SU-DHL-6 (cell line): ENCODE measurements at regions not wholly inside any gene's neighbourhood (a gene's known extent, or its start where the extent isn't known, plus 50 kb on each side); places are given as distances from the start of the nearest gene placed in this dataset.

ENCODE experiments used
- H2AFZ ChIP-seq: fragments of 200-600 bp; sonication (generic); 2 replicates; pipeline ENCODE4 v1.6.1; 2014; ENCODE audit warnings: low read depth, mild to moderate bottlenecking, moderate library complexity, mixed read lengths, antibody characterized with exemption, low read length; ENCODE audit not compliant: severe bottlenecking
- H3F3A ChIP-seq: fragments of 200-600 bp; shearing (Covaris generic); 2 replicates; pipeline ENCODE4 v1.6.0; 2016; ENCODE audit warnings: antibody characterized with exemption, mild to moderate bottlenecking; ENCODE audit not compliant: insufficient read depth
- H3K27ac ChIP-seq: fragments of 200-600 bp; sonication (generic); 2 replicates; pipeline ENCODE4 v1.5.1; 2016; ENCODE audit warnings: low read depth, mild to moderate bottlenecking, low read length, moderate library complexity, mixed read lengths
- H3K27me3 ChIP-seq: fragments of 200-600 bp; sonication (generic), shearing (Covaris generic); 2 replicates; pipeline ENCODE4 v1.6.0; 2014; ENCODE audit warnings: mild to moderate bottlenecking, low read length
- H3K36me3 ChIP-seq: fragments of 200-600 bp; sonication (generic); 2 replicates; pipeline ENCODE4 v1.6.1; 2014; ENCODE audit warnings: mild to moderate bottlenecking, low read length, mixed read lengths
- H3K4me2 ChIP-seq: fragments of 300-600, 200-600 bp; shearing (Covaris generic), sonication (generic); 2 replicates; pipeline ENCODE4 v1.6.0; 2014; ENCODE audit warnings: low read length, low read depth, mild to moderate bottlenecking; ENCODE audit not compliant: poor library complexity, severe bottlenecking
- H3K4me3 ChIP-seq: fragments of 200-600 bp; sonication (generic); 2 replicates; pipeline ENCODE4 v1.5.1; 2014; ENCODE audit warnings: antibody characterized with exemption, low read length, mild to moderate bottlenecking, mixed read lengths; ENCODE audit not compliant: insufficient read depth, poor library complexity, severe bottlenecking
- H3K79me2 ChIP-seq: fragments of 200-600 bp; sonication (generic); 2 replicates; pipeline ENCODE4 v1.6.1; 2014; ENCODE audit warnings: mild to moderate bottlenecking, low read length, moderate library complexity; ENCODE audit not compliant: insufficient read depth
- H3K9ac ChIP-seq: fragments of 200-600 bp; sonication (generic); 2 replicates; pipeline ENCODE4 v1.7.0; 2014; ENCODE audit warnings: mild to moderate bottlenecking, low read length
- H3K9me2 ChIP-seq: fragments of 200-600 bp; sonication (generic); replicated peaks from 2 replicates; pipeline ENCODE4 v1.6.1; 2014; ENCODE audit warnings: low read length; ENCODE audit not compliant: insufficient read depth
- H3K9me3 ChIP-seq: fragments of 200-600 bp; sonication (generic); 2 replicates; pipeline ENCODE4 v1.6.1; 2014; ENCODE audit warnings: low read length, mixed read lengths; ENCODE audit not compliant: insufficient read depth
- H4K20me1 ChIP-seq: fragments of 200-600 bp; sonication (generic); 2 replicates; pipeline ENCODE4 v1.6.1; 2014; ENCODE audit warnings: low read depth, mild to moderate bottlenecking, antibody characterized with exemption, low read length, moderate library complexity, mixed read lengths
- CTCF ChIP-seq: fragments of 200-600 bp; sonication (generic); IDR thresholded peaks from one replicate; pipeline ENCODE4 v1.5.1; 2017; ENCODE audit warnings: antibody characterized with exemption, mild to moderate bottlenecking, low read length, moderate library complexity; ENCODE audit not compliant: insufficient read depth, poor library complexity, severe bottlenecking
- EZH2phosphoT487 ChIP-seq: fragments of 200-600 bp; sonication (generic), shearing (Covaris generic); conservative IDR thresholded peaks from 2 replicates; pipeline ENCODE4 v1.6.1; 2018; ENCODE audit warnings: mild to moderate bottlenecking, antibody characterized with exemption, low read length, moderate library complexity, mixed read lengths

- H3F3A ChIP-seq, result no peaks in the 10 kb centered on the region
- no peaks in the 10 kb centered on the region for H3K27me3 ChIP-seq
- no peak overlapping the region for H3K4me3 ChIP-seq
- no peaks in the 10 kb centered on the region for H3K9me2 ChIP-seq
- H3K27ac ChIP-seq, result no peak overlapping the region
- H3K9ac ChIP-seq, result no peak overlapping the region
- no peaks in the 10 kb centered on the region for H4K20me1 ChIP-seq
- H2AFZ ChIP-seq, result no peak overlapping the region
- H3K9me3 ChIP-seq, result no peaks in the 10 kb centered on the region
- no peak overlapping the region for H3K4me2 ChIP-seq
- H3K79me2 ChIP-seq, result no peaks in the 10 kb centered on the region
- no peaks in the 10 kb centered on the region for H3K36me3 ChIP-seq
- no peak for TF ChIP-seq EZH2phosphoT487
- no peak for TF ChIP-seq CTCF
Observed at GRCh38 chr2:48207851-48208250, 106.6 kb upstream of the FOXN2 start.

- Histone ChIP-seq H3K36me3 (no peaks in the 10 kb centered on the region), H3K9me3 (no peaks in the 10 kb centered on the region), H3K4me2 (no peak overlapping the region), H2AFZ (no peak overlapping the region), H3K9me2 (no peaks in the 10 kb centered on the region), H3F3A (no peaks in the 10 kb centered on the region), H3K4me3 (no peak overlapping the region), H3K9ac (no peak overlapping the region), H3K79me2 (no peaks in the 10 kb centered on the region), H3K27me3 (no peaks in the 10 kb centered on the region), H3K27ac (no peak overlapping the region), H4K20me1 (no peaks in the 10 kb centered on the region)
- no peak for TF ChIP-seq EZH2phosphoT487
- no peak for TF ChIP-seq CTCF
Observed at GRCh38 chr2:48209214-48209885, 105.1 kb upstream of the FOXN2 start.

GRCh38 chr2:48210189-48210588 is 104.3 kb upstream of the FOXN2 start:
- TF ChIP-seq EZH2phosphoT487, result no peak
- TF ChIP-seq CTCF, result no peak
- Histone ChIP-seq H2AFZ (no peak overlapping the region), H3K9ac (no peak overlapping the region), H3F3A (no peaks in the 10 kb centered on the region), H3K9me2 (no peaks in the 10 kb centered on the region), H3K36me3 (no peaks in the 10 kb centered on the region), H3K27ac (no peak overlapping the region), H3K79me2 (no peaks in the 10 kb centered on the region), H3K27me3 (no peaks in the 10 kb centered on the region), H3K9me3 (no peaks in the 10 kb centered on the region), H3K4me3 (no peak overlapping the region), H4K20me1 (no peaks in the 10 kb centered on the region), H3K4me2 (no peak overlapping the region)
